ENCODE measurements at regions not wholly inside any gene's neighbourhood (a gene's known extent, or its start where the extent isn't known, plus 50 kb on each side); places are given as distances from the start of the nearest gene placed in this dataset.

GRCh38 chr22:48745842-48746788 is 1081.6 kb downstream of the BRD1 start:
- DNase-seq (ENCODE audit: low read depth), result no peak

DNA sequence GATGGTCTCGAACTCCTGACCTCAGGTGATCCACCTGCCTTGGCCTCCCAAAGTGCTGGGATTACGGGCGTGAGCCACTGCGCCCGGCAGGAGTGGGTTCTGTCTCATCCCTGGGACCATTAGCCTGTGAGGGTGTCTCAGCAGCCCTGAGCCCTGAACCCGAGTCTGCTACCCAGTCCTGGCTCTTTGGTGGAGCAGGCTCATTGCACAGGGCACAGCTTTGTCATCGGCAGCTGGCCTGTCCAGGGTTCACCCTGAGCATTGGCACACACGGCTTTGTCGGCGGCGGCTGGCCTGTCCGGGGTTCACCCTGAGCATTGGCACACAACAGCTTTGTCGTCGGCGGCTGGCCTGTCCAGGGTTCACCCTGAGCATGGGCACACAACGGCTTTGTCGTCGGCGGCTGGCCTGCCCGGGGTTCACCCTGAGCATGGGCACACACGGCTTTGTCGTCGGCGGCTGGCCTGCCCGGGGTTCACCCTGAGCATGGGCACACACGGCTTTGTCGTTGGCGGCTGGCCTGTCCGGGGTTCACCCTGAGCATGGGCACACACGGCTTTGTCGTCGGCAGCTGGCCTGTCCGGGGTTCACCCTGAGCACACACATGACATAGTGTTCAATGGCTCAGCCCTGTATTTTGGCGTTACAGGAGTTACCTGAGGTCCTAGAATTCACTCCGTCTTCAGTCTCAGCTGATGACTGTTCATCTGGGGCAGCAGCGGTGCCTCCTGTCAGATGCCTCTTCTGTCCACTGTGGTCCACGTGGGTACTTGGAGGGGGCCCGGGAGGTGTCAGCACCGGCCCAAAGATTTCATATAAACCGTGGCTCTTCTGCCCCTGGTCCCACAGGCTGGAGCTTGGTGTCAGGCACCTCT is 1082.5 kb downstream of the BRD1 start:
- no peak for DNase-seq (ENCODE audit: low read depth)

- no peak for DNase-seq (ENCODE audit: low read depth)
Observed at GRCh38 chr22:48744283-48744641, 1083.4 kb downstream of the BRD1 start.

GRCh38 chr22:48743601-48744282 is 1083.9 kb downstream of the BRD1 start:
- no peak for DNase-seq (ENCODE audit: low read depth)

GRCh38 chr22:48742556-48743343 is 1084.9 kb downstream of the BRD1 start:
- no peak for DNase-seq (ENCODE audit: low read depth)

- DNase-seq (ENCODE audit: low read depth), result no peak
Observed at GRCh38 chr22:48742191-48742555, 1085.5 kb downstream of the BRD1 start.

DNA sequence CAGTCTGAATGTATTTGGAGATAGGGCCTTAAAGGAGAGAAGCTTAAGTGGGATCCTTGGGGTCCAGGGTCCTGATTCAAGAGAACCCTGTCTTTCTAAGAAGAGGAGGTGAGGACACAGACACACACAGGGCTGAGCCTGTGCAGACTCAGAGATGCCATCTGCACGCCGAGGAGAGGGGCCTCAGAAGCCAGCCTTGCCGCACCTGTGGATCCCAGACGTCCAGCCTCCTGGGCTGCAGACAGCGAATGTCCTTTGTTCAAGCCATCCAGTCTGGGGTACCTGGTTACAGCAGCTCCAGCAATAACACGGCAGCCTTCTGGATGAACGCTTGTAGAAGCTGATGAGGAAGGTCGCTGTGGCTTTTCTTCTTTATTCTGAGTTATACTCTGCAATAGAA is 1086.1 kb downstream of the BRD1 start:
- DNase-seq (ENCODE audit: low read depth), result no peak

- no peak for DNase-seq (ENCODE audit: low read depth)
Observed at GRCh38 chr22:48740731-48741405, 1086.8 kb downstream of the BRD1 start.

GRCh38 chr22:48740086-48740730 is 1087.5 kb downstream of the BRD1 start:
- DNase-seq (ENCODE audit: low read depth), result no peak

GRCh38 chr22:48739348-48740085 is 1088.2 kb downstream of the BRD1 start:
- no peak for DNase-seq (ENCODE audit: low read depth)

DNA sequence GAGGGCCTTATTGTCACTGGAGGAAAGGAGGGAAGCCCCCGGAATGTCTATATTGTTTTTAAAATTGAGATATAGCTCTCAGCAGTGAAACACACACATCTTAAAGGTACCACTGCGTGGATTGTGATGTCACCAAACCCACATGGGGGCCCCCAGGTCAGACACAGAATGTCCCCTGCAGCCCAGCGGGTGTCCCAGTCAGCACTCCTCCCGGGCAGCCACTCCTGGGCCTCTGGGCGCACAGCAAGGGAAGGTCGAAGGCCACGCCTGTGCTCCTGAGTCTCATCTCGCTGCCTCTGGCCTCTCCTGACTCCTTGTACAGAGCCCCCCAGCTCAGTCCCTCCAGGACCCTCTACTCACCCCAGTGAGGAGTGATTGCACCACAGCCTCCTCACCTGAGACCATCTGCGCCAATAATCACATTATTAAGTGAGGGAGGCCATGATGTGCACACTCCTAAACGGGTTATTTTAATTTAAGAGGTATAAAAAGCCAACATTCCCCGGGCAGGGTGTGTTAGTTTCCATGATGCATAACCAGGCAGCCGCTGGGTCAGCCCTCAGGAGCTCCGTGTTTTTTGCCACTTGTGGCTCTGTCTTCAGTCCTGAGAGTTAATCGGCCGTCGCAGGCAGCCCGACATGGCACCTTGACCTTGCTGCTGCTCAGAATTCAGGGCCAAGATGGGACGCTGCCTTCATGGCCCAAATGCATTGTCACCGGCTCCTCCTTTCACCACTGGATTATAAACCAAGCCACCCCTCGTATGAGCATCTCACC is 1089.3 kb downstream of the BRD1 start:
- DNase-seq (ENCODE audit: low read depth), result no peak

DNA sequence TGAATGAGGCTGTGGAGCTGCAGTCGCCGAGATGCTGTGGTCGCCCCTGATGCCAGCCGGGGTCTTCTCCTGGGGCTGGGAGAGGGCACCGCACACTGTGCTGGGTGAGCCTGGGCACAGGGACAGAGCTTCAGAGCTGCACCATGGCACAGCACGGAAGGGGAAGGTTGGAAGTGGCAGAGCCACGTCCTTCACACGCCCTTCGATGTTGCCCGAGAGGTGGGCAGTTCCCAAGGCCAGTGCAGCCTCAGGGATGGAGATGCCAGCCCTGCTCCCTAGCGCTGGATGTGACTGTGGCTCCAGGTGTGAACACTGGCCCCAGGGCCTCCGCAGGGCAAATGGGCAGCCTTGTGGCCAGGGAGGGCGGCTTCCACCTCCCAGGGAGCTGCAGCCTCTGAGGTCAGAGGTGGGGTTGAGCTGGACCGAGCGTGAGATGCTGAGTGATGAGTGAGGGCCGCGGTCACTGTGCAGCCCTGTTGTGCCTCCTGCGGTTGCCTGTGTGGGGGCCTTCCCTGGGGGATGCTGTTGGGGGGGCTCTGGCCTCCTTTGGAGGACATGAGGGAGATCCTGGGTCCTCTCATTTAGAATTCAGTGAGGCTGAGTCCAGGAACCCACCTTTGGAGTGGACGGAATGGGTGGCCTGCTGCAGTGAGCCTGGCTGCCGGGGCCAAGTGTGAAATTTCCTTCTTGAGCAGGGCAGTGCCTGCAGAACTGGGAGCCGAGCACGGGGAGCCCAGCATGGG is 1090.0 kb downstream of the BRD1 start:
- DNase-seq (ENCODE audit: low read depth), result no peak

DNA sequence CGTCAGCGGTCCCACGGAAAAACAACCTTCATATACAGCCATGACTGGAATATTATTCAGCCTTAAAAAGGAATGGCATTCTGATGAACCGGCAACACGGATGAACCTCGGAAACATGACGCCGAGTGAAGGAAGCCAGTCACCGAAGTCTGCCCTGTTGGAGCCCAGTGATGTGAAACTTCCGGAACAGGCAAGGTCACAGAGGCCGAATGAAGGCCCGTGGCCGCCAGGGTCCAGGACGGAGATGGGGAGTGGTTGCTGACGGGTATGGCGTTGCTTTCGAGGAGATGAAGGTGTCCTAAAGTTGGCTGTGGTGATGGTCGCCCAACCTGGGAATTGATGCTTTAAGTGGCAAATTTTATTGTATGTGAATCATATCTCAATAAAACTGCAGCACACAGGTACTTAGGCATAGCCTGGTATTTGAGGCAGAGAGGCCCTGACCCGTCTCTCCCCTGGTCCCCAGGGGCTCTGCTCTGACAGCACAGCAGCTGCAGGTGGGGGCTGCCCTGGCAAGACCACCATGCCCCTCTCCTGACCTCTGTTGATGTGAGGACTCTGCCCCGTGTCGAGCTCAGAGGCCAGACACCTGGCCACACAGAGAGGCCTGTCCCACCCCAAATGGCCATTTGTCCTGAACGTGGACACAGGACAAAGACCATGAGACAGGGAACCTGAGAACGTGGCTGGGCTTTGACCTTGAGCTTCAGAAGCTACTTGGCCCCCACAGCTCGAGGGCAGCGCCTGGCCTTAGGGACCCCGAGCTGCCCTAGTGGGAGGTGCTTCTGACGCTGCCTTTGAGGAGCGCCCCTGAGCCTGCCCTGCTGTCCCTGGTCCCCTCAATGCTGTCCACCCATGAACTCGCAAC is 1090.8 kb downstream of the BRD1 start:
- DNase-seq (ENCODE audit: low read depth), result no peak

DNA sequence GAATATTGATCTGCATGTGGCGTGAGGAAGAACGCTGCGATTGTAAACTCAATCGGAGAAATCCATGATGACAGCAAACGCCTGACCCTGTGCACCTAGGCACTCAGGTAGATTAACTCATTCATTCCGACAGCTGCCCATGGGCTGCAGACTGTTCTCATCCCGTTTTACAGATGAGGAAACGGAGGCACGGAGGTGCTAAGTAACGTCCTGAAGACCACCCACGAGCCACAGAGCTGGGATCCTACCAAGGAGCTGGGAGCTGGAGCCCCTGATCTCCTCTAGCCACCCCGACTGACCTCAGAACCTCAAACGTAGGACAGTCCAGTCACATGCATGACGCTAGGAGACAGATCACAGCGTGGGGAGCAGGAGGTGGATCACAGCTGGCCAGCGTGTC is 1092.7 kb downstream of the BRD1 start:
- DNase-seq (ENCODE audit: low read depth), result no peak

DNA sequence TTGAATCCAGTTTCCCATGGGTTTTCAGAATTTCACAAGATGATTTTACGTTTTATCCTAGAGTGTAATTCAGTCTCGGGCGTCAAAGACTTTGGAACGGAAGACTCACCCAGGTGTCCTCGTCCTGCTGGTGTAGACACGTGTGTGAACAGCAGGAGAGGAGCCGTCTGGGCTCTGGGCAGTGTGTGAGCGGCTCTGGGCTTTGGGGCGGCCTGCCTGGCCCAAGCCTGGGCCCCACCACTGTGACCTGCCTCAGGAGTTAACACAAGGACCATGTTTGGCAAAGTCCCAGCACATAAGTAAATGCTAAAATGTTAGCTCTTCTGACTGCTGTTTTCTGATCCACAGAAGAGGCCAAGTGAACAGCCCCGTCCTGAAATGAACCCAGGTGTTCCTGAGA is 1093.3 kb downstream of the BRD1 start:
- no peak for DNase-seq (ENCODE audit: low read depth)

GRCh38 chr22:48729499-48730171 is 1098.0 kb downstream of the BRD1 start:
- no peak for DNase-seq (ENCODE audit: low read depth)

All from activated T-helper 1 cell treated with Interleukin-2 at 50 U/mL for 16 hours (primary cell).